A172 (cell line): ENCODE measurements at regions not wholly inside any gene's neighbourhood (a gene's known extent, or its start where the extent isn't known, plus 50 kb on each side); places are given as distances from the start of the nearest gene placed in this dataset.
"Not testable (repeated sequence)": the region's sequence is repeated elsewhere in the genome, so short reads cannot be mapped to it uniquely, and the experiment has no call there.

Experiments used
- DNase-seq: peaks from one replicate; pipeline ENCODE4 v3.0.0-alpha.2; 2015; ENCODE audit warnings: low spot score

GRCh38 chr2:191476901-191477300, 201.0 kb upstream of the NABP1 start:
- DNase-seq = no peak

DNA sequence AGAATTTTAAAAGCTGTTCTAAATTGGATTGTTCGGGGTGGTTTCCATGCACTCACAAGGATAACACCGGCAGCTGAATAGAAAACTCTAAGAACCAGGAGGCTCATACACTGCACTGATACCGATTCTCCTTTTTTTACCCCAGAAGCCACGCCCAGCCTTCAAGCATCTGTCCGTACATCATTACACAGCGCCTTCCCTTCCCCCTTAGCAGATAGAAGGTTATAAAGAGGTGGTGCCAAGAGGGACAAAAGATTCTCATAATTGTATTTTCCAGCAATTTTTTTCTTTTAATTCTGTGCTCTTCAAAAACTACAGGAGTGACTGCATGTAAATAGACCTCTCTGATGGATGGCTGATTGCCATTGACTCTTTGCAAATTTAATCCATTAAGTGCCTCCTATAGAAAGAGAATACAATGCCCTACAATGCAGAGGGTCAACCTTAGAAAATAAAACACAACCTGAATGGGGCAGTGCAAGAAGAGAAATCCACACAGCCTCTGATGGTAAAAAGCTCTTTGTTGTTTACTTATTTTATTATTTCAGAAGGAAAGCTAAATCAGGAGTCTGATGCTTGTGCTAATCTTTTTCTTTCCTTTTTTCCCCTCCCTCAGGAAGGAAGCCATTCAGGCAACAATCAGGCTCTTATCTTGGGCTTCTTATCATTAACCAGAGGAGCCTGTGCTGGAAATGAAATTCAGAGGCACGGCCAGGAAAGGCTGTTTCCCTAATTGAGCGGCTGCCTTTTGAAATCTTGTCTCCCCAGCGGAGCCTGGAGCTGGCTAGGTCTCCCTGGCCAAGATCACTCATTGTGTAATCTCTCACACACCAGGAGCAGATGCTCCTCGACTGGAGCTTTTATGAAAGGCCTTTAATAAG, 198.9 kb upstream of the NABP1 start:
- peak; percentile 10 for DNase-seq

DNA sequence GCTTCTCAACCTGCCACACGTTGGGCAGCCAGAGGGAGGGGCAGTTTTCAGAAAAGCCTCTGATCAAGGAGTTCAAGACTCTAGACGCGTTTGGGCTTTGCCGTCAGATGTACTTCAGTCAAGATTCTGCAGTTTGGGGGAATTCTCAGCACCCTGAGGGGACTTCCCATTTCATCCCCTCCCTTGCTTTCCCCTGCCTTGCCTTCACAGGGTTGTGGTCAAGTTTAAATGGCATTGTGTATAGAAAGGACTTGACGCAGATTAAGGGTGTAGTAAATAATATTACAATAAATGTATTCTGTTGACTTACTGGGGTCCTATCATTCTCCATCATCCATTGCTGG, 198.3 kb upstream of the NABP1 start:
- no peak for DNase-seq

DNA sequence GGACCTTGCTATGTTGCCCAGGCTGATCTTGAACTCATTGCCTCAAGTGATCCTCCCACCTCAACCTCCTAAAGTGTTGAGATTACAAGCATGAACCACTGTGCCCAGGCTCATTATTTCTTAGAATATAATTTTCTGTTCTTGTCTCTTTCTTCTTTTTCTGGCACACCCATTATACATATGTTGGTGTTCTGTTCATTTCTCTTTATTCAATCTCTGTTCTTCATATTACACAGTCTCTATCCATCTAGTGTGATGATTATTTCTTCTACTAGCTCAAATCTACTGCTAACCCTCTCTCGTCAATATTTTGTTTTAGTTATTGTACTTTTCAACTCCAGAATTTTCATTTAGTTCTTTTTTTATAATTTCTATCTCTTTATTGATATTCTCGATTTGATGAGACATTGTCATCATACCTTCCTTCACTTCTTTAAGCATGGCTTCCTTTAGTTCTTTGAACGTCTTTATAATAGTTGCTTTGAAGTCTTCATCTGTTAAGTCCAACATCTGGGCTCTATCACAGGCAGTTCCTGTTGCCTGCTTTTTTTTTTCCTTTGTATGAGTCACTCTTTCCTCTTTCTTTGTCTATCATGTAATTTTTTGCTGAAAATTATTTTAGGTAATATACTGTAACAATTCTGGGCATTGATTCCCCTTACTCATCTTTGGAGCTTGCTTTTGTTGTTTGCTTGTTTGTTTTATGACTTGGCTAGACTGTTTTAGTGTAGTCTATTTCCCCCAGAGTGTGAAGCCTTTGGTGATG, 196.4 kb upstream of the NABP1 start:
- DNase-seq = no peak

- no peak for DNase-seq
These were observed 194.8 kb upstream of the NABP1 start for GRCh38 chr2:191483117-191483516.

- peak; percentile 99 for DNase-seq
These were observed 191.2 kb upstream of the NABP1 start for GRCh38 chr2:191486584-191487320.

DNA sequence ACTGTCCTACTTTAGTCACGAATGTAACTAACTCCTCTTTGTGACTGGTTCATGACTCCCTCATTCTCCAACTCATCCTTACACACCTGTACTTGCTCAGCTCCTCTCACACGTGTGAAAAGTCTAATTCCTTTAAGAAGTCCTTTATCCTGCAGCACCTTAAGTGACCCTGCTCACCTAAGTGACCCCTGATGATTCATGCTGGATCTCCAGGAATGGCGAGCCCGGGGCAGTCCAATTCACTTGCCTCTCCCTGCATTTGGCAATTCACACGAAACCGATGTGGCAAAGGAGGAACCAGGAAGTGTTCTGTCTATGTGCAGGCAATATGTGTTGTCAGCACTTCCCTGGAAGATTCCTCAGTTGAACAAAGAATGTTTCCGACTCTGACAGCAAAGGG, 189.8 kb upstream of the NABP1 start:
- DNase-seq = peak; percentile 59

DNA sequence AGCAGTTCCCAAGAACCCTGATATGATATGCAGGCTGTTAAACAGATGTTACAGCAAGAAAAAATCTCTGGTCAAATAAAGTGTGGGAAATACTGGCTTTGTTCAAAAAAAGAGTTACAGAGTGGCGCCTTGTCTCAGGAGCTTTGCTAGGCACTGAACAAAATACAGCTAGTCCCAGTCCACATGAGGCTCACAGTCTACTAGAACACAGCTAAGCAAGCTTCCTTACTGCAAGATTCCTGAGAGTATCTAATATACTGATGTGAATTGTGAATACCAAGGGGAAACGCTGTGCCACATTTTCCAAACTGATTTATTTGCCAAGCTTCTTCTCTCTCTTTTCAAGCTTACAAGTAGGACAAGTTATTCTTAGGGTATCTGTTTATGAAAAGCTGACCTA, 188.8 kb upstream of the NABP1 start:
- DNase-seq = no peak

- no peak for DNase-seq
These were observed 181.1 kb upstream of the NABP1 start for GRCh38 chr2:191496838-191497237.

DNA sequence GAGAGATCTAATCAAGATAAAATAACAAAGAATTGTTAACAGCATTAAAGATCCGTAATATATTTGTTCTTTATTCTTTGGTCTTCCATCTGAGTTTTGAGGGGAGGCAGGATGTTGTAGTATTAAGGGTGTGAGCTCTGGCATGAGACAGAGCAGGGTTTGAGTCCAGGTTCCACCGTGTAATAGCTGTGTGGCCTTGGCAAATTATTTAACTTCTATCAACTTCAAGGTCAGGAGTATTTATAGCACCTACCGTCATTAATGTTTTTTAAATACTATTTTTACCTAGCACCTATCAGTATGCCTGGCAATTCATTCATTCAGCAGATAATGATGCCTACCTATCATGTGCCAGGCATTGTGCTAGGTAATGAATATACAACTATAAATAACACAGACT, 180.1 kb upstream of the NABP1 start:
- no peak for DNase-seq

DNA sequence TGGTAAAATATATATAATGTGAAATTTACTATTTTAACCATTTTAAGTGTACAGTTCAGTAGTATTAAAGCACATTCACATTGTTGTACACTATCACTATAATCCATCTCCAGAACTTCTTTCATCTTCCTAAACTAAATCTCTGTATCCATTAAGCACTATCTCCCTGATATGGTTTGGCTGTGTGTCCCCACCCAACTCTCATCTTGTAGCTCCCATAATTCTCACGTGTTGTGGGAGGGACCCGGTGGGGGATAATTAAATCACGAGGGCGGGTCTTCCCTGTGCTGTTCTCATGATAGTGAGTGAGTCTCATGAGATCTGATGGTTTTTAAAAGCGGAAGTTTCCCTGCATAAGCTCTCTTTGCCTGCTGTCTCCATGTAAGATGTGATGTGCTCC, 178.9 kb upstream of the NABP1 start:
- DNase-seq = no peak

DNA sequence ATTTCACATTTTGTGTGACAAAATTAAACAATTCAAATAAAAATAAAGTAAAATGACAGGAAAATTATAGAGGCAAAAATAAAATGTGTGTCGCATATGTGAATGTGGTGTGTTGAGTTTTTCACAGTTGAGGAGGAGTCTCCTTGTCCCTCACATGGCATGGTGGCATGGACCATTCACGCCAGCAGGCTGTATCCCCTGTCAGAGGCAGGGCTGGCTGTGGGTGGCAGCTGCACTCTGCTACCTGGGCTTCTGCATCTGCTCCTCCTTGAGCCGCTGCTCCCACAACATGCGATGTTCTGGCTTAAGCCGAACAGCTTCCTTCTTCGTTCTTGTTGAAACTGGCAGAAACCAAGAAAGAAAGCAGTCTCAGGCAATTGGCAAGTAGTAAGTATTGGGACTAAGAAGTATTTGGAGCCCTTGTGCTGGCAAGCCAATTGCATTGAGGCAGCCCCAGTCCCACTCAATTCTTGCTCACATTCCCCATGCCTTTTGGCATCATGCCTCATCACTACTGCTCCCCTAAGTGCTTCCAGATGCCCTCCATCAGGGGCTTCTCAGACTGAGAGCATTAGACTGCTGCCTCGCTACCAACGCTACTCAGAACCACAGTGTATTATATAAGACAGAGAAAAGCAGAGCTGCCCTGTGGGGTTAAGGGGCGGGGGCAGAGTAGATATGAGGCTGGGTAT, 177.9 kb upstream of the NABP1 start:
- no peak for DNase-seq

GRCh38 chr2:191500566-191500883, 177.4 kb upstream of the NABP1 start:
- DNase-seq = no peak

- DNase-seq = no peak
These were observed 176.9 kb upstream of the NABP1 start for GRCh38 chr2:191500884-191501560.

DNA sequence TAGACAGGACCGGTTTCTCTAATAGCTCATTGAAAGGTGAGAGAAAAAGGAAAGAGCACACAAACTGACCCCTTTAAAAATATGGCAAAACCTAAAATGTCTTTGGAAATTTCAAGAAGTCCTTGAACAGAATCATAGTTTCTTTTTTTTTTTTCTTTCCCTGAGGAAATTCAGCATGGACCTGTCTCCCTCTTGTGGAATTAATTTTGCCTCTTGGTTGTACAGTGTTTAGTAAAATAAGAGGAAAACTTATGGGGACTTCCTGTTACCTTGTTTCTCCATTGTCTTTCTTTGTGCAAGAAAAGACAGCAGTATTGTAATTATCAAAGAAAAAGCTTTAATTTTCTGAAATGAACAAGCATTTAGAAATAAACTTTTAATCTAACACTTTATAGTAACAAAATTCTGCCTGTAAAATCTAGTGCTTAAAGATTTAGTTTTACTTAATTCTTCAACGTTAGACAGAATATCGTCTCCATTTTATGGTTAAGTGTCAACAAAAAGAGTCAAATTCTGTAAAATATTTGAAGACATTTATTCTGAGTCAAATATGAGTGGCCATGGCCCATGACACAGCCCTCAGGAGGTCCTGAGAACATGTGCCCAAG, 176.3 kb upstream of the NABP1 start:
- peak; percentile 65 for DNase-seq

GRCh38 chr2:191506515-191506914, 171.4 kb upstream of the NABP1 start:
- DNase-seq = no peak

DNA sequence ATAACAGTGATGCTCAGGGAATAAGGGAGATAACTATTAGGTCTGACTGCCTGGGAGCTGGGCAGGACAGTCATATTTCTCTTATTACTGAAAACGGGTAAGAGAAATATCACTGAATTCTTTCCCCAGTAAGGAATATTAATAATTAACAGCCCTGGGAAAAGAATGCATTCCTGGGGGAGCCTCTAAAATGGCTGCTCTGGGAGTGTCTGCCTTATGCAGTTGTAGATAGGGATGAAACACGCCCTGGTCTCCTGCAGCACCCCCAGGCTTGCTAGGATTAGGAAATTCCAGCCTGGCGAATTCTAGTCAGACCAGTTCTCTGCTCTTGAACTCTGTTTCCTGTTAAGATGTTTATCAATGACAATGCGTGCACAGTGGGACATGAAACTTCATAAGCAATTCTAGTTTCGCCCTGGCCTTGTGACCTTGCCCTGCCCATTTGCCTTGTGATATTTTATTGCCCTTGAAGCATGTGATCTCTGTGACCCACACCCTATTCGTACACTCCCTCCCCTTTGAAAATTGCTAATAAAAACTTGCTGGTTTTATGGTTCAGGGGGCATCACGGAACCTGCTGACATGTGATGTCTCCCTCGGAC, 170.6 kb upstream of the NABP1 start:
- DNase-seq = not testable (repeated sequence)

- DNase-seq = no peak
These were observed 169.2 kb upstream of the NABP1 start for GRCh38 chr2:191508738-191509137.

DNA sequence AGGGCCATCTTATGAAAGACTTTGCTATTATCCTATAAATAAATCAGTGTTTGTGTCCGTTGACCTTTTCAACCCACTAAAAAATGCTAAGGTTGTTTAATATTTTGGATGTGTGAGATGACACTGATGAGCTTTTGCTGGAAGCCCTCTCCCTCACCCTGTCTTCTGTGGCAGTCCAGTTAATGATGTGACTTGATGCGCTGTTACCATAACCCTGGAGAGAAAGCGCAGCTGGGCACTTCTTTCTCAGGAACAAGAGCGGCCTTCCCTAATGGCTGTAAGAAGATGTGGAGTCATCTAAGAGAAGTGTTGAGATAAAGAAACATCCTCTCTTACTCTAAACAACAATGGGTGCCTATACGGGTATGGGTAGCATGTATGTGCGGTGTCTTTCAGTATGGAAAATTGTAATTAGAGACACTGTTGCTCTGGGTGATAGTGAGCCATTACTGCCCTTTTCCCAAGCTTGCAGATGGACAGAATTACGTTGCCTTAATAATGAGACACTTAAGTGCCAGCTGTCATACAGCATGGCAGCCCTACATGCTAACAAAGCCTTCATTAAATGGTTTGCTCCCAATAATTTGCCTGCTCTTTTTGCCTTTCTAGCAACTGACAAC, 165.6 kb upstream of the NABP1 start:
- DNase-seq = no peak

DNA sequence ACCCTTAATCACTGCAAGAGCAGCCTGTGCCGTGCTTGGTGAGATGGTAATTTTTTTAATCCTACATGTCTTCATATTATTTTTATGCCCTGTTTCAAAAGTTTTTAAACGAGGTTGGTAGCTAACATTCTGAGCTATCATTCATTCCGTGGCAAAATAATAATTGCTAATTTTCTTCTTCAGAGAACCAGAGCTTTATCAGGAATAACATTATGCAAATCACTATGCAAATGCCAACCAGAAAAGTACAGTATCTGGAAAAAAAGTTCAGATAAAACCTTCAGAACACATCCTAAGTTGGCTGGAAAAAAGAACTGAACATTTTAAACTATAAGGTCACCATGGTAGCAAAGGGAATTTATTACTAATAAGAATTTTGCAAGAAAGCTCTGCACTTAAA, 165.1 kb upstream of the NABP1 start:
- no peak for DNase-seq
